ENCODE measurements at regions not wholly inside any gene's neighbourhood (a gene's known extent, or its start where the extent isn't known, plus 50 kb on each side); places are given as distances from the start of the nearest gene placed in this dataset.

DNA sequence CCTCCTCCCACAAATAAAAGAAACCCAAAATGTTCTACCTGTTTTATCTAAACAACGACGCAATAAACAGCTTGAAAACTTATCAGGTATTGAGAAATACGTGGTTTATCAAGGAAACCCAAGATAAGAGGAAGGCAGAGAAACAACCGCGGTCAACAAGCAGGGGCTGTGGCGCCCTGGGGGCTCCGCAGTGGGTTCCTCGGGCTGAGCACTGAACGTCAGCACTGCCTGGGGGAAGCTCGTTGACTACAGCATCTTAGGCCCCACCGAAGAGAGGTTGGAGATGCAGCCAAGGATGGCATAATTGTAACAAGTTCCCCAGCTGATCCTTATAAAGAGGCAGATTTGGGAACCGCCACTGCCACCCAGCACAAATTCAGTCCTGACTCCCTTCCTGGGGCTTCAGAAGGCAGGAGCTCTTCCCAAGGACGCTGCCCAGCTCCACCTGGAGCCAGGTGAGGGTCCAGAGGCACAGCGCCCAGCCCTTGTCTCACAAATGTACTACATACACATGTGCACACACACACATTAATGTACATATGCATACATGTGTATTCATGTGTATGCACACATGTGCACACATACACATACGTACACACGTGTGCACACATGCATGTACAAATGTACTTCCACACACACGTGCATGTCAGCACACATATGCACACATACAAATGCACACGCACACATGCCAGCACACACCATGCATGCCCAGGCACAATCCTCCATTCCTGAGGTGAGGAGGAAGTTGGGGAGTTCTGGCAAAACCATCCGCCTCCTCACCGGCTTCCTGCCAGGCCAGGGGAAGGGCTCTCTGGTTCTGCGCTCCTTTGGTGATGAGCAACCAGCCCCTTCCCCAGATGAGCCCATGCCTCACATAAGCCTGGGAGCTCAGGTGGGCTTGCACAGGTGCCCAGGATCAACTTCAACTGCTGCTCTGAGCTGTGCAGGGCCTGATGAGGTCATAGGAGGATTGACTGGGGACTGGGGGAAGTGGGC is 251.1 kb downstream of the NPHP4 start:
- H2AFZ ChIP-seq = no peak overlapping the region
- H3K27me3 ChIP-seq (ENCODE audit: control insufficient read depth, insufficient read depth, low read length) = no peaks in the 10 kb centered on the region
- H3K4me2 ChIP-seq (ENCODE audit: low read length) = no peak overlapping the region
- H3K79me2 ChIP-seq = no peaks in the 10 kb centered on the region
- TF ChIP-seq, protein P1, sequence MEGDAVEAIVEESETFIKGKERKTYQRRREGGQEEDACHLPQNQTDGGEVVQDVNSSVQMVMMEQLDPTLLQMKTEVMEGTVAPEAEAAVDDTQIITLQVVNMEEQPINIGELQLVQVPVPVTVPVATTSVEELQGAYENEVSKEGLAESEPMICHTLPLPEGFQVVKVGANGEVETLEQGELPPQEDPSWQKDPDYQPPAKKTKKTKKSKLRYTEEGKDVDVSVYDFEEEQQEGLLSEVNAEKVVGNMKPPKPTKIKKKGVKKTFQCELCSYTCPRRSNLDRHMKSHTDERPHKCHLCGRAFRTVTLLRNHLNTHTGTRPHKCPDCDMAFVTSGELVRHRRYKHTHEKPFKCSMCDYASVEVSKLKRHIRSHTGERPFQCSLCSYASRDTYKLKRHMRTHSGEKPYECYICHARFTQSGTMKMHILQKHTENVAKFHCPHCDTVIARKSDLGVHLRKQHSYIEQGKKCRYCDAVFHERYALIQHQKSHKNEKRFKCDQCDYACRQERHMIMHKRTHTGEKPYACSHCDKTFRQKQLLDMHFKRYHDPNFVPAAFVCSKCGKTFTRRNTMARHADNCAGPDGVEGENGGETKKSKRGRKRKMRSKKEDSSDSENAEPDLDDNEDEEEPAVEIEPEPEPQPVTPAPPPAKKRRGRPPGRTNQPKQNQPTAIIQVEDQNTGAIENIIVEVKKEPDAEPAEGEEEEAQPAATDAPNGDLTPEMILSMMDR (IDR thresholded peaks at IDR 0.05) = no peak
- no peaks in the 10 kb centered on the region for H3K4me1 ChIP-seq
- no peak overlapping the region for H3K4me3 ChIP-seq (ENCODE audit: low read depth, low read length)
- no peak overlapping the region for H3K9ac ChIP-seq
- H3K36me3 ChIP-seq (ENCODE audit: control insufficient read depth, insufficient read depth, low read length) = no peaks in the 10 kb centered on the region
- no peaks in the 10 kb centered on the region for H3K9me3 ChIP-seq (ENCODE audit: control insufficient read depth, low read length)
- H3K27ac ChIP-seq = no peak overlapping the region

DNA sequence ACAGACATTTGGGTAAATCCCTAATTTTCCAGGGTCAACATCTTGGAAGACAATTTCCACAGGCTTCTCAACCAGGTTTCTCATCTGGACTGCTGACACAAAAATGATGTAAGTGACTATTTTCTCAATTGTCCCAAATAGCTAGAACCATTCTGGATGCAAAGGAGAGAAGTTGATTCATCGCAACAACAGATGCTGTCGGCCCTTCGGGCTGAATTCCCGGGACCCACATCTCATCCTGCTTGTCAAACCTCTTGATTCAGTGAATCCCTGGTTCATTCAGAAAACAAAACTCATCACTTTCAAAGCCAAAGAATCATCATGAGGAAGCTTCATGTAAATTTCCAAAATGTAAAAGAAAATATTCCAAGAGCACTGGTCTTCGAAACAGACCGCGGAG is 251.8 kb downstream of the NPHP4 start:
- Histone ChIP-seq H3K9ac (no peak overlapping the region), H3K36me3 (ENCODE audit: control insufficient read depth, insufficient read depth, low read length) (no peaks in the 10 kb centered on the region), H3K9me3 (ENCODE audit: control insufficient read depth, low read length) (no peaks in the 10 kb centered on the region), H3K4me1 (no peaks in the 10 kb centered on the region), H3K4me3 (ENCODE audit: low read depth, low read length) (no peak overlapping the region), H3K79me2 (no peaks in the 10 kb centered on the region), H3K27me3 (ENCODE audit: control insufficient read depth, insufficient read depth, low read length) (no peaks in the 10 kb centered on the region), H2AFZ (no peak overlapping the region), H3K4me2 (ENCODE audit: low read length) (no peak overlapping the region), H3K27ac (no peak overlapping the region)
- TF ChIP-seq, protein P1 (IDR thresholded peaks at IDR 0.05) = no peak

GRCh38 chr1:5739561-5740078 is 252.6 kb downstream of the NPHP4 start:
- Histone ChIP-seq H3K4me2 (ENCODE audit: low read length) (no peak overlapping the region), H3K36me3 (ENCODE audit: control insufficient read depth, insufficient read depth, low read length) (no peaks in the 10 kb centered on the region), H3K27ac (no peak overlapping the region), H3K4me3 (ENCODE audit: low read depth, low read length) (no peak overlapping the region), H3K4me1 (no peaks in the 10 kb centered on the region), H3K79me2 (no peaks in the 10 kb centered on the region), H3K27me3 (ENCODE audit: control insufficient read depth, insufficient read depth, low read length) (no peaks in the 10 kb centered on the region), H3K9ac (no peak overlapping the region), H2AFZ (no peak overlapping the region), H3K9me3 (ENCODE audit: control insufficient read depth, low read length) (no peaks in the 10 kb centered on the region)
- TF ChIP-seq, protein P1 (IDR thresholded peaks at IDR 0.05) = no peak

DNA sequence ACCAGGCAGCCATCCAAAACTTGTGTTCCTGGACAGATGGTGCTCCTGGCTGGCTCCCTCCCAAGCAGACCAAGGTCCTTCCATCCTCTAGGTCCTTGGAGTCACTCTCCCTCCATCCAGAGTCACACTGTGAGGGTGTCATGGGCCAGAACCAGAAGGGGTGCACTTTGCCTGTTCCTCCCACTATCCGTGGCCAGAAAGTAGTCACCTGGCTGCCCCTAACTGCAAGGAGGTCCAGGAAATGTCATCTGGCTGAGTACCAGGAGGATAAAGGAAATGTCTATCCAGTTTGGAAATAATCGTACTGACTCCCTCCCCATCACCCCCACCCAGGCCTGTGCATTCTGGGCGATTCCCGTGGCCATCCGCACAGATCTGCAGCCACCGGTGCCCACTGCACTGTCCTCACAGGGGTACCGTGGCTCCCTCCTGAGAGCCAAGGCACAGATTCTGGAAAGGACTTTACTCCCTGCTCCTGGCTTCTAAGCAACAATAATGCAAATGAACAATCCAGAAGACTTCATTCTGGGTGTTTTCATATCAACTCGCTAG is 253.2 kb downstream of the NPHP4 start:
- H2AFZ ChIP-seq = no peak overlapping the region
- no peaks in the 10 kb centered on the region for H3K79me2 ChIP-seq
- H3K9ac ChIP-seq = no peak overlapping the region
- no peak overlapping the region for H3K4me3 ChIP-seq (ENCODE audit: low read depth, low read length)
- H3K36me3 ChIP-seq (ENCODE audit: control insufficient read depth, insufficient read depth, low read length) = no peaks in the 10 kb centered on the region
- H3K9me3 ChIP-seq (ENCODE audit: control insufficient read depth, low read length) = no peaks in the 10 kb centered on the region
- H3K4me2 ChIP-seq (ENCODE audit: low read length) = no peak overlapping the region
- no peaks in the 10 kb centered on the region for H3K4me1 ChIP-seq
- TF ChIP-seq, protein P1 (IDR thresholded peaks at IDR 0.05) = no peak
- no peak overlapping the region for H3K27ac ChIP-seq
- H3K27me3 ChIP-seq (ENCODE audit: control insufficient read depth, insufficient read depth, low read length) = no peaks in the 10 kb centered on the region
